ENCODE measurements at regions not wholly inside any gene's neighbourhood (a gene's known extent, or its start where the extent isn't known, plus 50 kb on each side); places are given as distances from the start of the nearest gene placed in this dataset.

DNA sequence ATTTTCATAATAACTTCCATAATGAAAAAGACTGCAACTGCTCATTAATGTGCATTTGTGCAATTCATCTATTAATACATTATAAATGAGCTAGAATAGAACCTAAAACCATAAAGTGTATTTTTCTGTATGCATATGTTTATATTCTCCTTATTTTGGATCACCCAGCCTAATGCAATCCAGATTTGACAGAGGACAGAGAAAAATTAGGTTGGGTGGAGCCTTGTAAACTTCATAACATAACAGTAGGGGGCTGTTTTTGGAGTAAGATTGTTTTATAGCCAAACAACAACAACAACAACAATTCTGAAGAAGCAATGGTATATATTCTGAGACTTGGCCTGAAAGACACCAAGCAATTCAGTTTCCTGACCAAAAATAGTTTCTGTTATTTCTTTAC, 615.3 kb upstream of the SLIT2 start:
- TF ChIP-seq CTCF (IDR thresholded peaks at IDR 0.05) (no peak), EP300 (IDR thresholded peaks at IDR 0.05) (no peak), POLR2A (IDR thresholded peaks at IDR 0.05) (no peak), POLR2AphosphoS5 (IDR thresholded peaks at IDR 0.05) (no peak)
